Uterus (tissue), 3 donors: ENCODE measurements at regions not wholly inside any gene's neighbourhood (a gene's known extent, or its start where the extent isn't known, plus 50 kb on each side); places are given as distances from the start of the nearest gene placed in this dataset.

Experiments
- DNase-seq, 2 donors: peaks; one replicate each; pipeline ENCODE4 v3.0.0-alpha.2; 2019 to 2020
- H3K27ac ChIP-seq, 2 donors: fragments of 200-600 bp; sonication (generic); 1 replicate in 1 of 2; 2 replicates in 1 of 2; pipeline ENCODE4 v1.5.1; 2016 to 2018
- H3K27me3 ChIP-seq, 2 donors: fragments of 200-600 bp; sonication (generic); one replicate each; pipeline ENCODE4 v1.5.1; 2018 to 2019; ENCODE audit warnings: control low read depth in 1 of 2
- H3K36me3 ChIP-seq, 2 donors: fragments of 200-600 bp; sonication (generic); one replicate each; pipeline ENCODE4 v1.5.1; 2019; ENCODE audit warnings: control low read depth in 1 of 2
- H3K4me1 ChIP-seq, 2 donors: fragments of 200-600 bp; sonication (generic); one replicate each; pipeline ENCODE4 v1.5.1; 2018 to 2019; ENCODE audit warnings: control low read depth in 1 of 2
- H3K4me3 ChIP-seq, 2 donors: fragments of 200-600 bp; sonication (generic); 1 replicate in 1 of 2; 2 replicates in 1 of 2; pipeline ENCODE4 v1.5.1; 2018 to 2019; ENCODE audit warnings: mild to moderate bottlenecking in 1 of 2
- H3K9me3 ChIP-seq, 2 donors: fragments of 200-600 bp; sonication (generic); one replicate each; pipeline ENCODE4 v1.5.1; 2019; ENCODE audit warnings: control low read depth in 1 of 2
- POLR2A ChIP-seq, 2 donors: fragments of 450-650 bp; IDR thresholded peaks; one replicate each; pipeline ENCODE4 v1.6.1; 2016; ENCODE audit warnings: antibody characterized with exemption in 2 of 2, mild to moderate bottlenecking in 1 of 2, moderate library complexity in 1 of 2
- intact Hi-C: fragments of 100-400 bp; cut with DNase I; formaldehyde crosslinking; loops from one replicate; pipeline ENCODE4 v1.15.1; 2023; ENCODE audit warnings: low total_unique reads
- TF ChIP-seq, protein P1 (sequence below), 4 experiments: fragments of 200-600 bp in 2 of 4; fragments of 450-650 bp in 2 of 4; sonication (generic) in 2 of 4; IDR thresholded peaks; one replicate each; pipeline ENCODE4 v1.5.1; 2016 to 2019; ENCODE audit warnings: antibody characterized with exemption in 4 of 4, mild to moderate bottlenecking in 2 of 4, moderate library complexity in 1 of 4
- donor health status: DM: yes; HTN: yes; CAD: no.

DNA sequence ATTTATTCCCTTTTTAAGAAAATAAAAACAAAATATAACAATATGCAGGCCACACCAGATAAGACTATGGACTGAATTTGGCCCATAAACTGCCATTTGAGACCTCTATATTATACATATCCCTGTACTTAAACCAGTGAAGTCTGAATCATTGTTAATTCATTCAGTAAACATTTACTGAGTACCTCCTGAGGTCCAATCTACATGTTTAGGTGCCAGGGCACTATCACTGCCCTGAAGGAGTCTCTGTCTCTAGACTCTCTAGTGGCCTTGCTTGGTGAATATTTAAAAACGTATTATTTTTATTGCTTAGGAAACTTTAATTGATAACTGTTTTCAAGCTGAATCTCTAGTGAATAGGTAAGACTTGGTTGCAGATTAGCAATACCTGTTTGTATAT is 74.7 kb upstream of the ELL2 start:
- H3K4me1 ChIP-seq = no peaks in the 10 kb centered on the region
- no peak overlapping the region for H3K4me3 ChIP-seq
- H3K36me3 ChIP-seq = no peaks in the 10 kb centered on the region
- no peaks in the 10 kb centered on the region for H3K27me3 ChIP-seq
- H3K27ac ChIP-seq = no peak overlapping the region
- TF ChIP-seq, protein P1, sequence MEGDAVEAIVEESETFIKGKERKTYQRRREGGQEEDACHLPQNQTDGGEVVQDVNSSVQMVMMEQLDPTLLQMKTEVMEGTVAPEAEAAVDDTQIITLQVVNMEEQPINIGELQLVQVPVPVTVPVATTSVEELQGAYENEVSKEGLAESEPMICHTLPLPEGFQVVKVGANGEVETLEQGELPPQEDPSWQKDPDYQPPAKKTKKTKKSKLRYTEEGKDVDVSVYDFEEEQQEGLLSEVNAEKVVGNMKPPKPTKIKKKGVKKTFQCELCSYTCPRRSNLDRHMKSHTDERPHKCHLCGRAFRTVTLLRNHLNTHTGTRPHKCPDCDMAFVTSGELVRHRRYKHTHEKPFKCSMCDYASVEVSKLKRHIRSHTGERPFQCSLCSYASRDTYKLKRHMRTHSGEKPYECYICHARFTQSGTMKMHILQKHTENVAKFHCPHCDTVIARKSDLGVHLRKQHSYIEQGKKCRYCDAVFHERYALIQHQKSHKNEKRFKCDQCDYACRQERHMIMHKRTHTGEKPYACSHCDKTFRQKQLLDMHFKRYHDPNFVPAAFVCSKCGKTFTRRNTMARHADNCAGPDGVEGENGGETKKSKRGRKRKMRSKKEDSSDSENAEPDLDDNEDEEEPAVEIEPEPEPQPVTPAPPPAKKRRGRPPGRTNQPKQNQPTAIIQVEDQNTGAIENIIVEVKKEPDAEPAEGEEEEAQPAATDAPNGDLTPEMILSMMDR (IDR thresholded peaks at IDR 0.05) = no peak
- TF ChIP-seq POLR2A (IDR thresholded peaks at IDR 0.05) = no peak
- intact Hi-C loops = no loop called here
- no peaks in the 10 kb centered on the region for H3K9me3 ChIP-seq
- DNase-seq = no peak

DNA sequence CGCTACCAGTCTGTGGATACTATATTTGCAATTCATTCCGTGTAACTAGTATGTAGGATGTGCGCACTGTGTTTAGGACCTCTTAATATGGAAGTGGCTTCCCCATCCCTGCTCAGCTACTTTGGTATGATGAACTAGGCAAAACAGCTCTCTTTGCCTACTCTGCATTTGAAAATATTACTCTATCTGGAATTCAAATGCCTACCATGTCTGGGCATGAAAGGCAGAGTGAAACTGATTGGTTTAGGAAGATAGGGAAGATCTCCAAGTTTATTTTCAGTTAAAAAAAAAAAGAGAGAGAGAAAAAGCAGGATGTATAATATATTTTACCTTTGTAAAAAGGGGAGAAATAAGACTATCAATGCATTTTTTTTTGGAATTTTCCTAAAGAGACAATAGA is 74.1 kb upstream of the ELL2 start:
- Histone ChIP-seq H3K9me3 (no peaks in the 10 kb centered on the region), H3K27me3 (no peaks in the 10 kb centered on the region), H3K4me1 (no peaks in the 10 kb centered on the region), H3K27ac (no peak overlapping the region), H3K36me3 (no peaks in the 10 kb centered on the region), H3K4me3 (no peak overlapping the region)
- no peak for DNase-seq
- intact Hi-C loops = no loop called here
- TF ChIP-seq, protein P1 (IDR thresholded peaks at IDR 0.05) = no peak
- no peak for TF ChIP-seq POLR2A (IDR thresholded peaks at IDR 0.05)

DNA sequence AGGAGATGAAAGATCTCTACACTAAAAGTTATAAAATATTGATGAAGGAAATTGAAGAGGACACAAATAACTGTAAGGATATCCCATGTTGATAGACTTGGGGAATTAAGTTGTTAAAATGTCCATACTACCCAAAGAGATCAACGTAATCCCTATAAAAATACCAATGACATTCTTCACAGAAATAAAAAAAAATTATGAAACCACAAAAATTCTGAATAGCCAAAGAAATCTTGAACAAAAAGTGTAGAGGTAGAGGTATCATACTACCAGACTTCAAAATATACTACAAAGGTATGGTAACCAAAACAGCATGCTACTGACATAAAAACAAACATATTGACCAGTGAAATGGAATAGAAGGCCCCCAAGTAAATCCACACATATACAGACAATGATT is 71.5 kb upstream of the ELL2 start:
- Histone ChIP-seq H3K27me3 (no peaks in the 10 kb centered on the region), H3K27ac (no peak overlapping the region), H3K4me3 (no peak overlapping the region), H3K4me1 (no peaks in the 10 kb centered on the region), H3K36me3 (no peaks in the 10 kb centered on the region), H3K9me3 (no peaks in the 10 kb centered on the region)
- intact Hi-C loops = no loop called here
- no peak for TF ChIP-seq POLR2A (IDR thresholded peaks at IDR 0.05)
- TF ChIP-seq, protein P1 (IDR thresholded peaks at IDR 0.05) = no peak
- no peak for DNase-seq

DNA sequence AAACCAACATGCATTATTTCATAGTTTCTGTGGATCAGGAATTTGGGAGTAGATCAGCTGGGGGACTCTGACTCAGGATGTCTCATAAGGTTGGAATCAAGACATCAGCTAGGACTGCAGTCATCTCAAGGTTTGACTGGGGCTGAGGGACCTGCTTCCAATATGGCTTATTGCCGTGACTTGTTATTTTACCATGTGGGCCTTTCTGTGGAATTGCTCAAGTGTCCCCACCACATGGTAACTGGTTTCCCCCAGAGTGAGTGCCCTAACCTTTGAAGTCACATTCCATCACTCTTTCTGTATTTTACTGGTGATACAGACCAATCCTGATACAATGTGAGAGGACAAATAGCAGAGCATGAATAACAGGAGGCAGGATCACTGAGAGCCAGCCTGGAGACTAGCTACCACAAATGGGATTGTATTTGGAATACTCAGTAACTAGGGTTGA is 70.2 kb upstream of the ELL2 start:
- no peaks in the 10 kb centered on the region for H3K27me3 ChIP-seq
- H3K27ac ChIP-seq = no peak overlapping the region
- TF ChIP-seq, protein P1 (IDR thresholded peaks at IDR 0.05) = no peak
- no peak for TF ChIP-seq POLR2A (IDR thresholded peaks at IDR 0.05)
- H3K4me3 ChIP-seq = no peak overlapping the region
- H3K36me3 ChIP-seq = no peaks in the 10 kb centered on the region
- no peaks in the 10 kb centered on the region for H3K4me1 ChIP-seq
- H3K9me3 ChIP-seq = no peaks in the 10 kb centered on the region
- intact Hi-C loops = no loop called here
- DNase-seq = no peak

DNA sequence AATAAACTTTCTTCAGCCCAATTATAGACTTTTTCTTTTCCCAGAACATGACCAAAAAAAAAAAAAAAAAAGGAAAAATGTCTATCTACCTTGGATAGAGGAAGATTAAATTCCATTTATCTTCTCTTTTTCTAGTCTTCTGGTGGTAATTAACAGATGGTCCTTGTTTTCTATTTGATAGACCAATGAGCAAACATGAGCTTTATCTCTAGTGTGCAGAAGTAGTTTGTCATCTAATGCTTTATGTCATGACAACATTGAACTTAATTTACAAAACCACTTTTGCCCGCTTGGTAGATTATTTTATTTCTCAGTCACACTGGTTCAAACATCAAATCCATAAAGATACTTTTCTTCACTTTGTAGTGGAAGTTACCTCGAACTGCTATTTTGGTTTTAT is 69.5 kb upstream of the ELL2 start:
- Histone ChIP-seq H3K27ac (no peak overlapping the region), H3K27me3 (no peaks in the 10 kb centered on the region), H3K4me3 (no peak overlapping the region), H3K36me3 (no peaks in the 10 kb centered on the region), H3K9me3 (no peaks in the 10 kb centered on the region), H3K4me1 (no peaks in the 10 kb centered on the region)
- intact Hi-C loops = no loop called here
- no peak for DNase-seq
- TF ChIP-seq, protein P1 (IDR thresholded peaks at IDR 0.05) = no peak
- TF ChIP-seq POLR2A (IDR thresholded peaks at IDR 0.05) = no peak
